Activated naive CD8-positive, alpha-beta T cell treated with anti-CD3 and anti-CD28 coated beads, Interleukin-2, amount 50 U/mL, for 16 hours (primary cell): ENCODE measurements at regions not wholly inside any gene's neighbourhood (a gene's known extent, or its start where the extent isn't known, plus 50 kb on each side); places are given as distances from the start of the nearest gene placed in this dataset.

ENCODE experiments used
- DNase-seq: peaks from one replicate; pipeline ENCODE4 v3.0.0-alpha.2; 2020; ENCODE audit warnings: low read depth, low spot score

GRCh38 chr5:15209053-15209762 is 290.8 kb upstream of the FBXL7 start:
- DNase-seq: no peak

GRCh38 chr5:15206133-15206532 is 293.8 kb upstream of the FBXL7 start:
- no peak for DNase-seq

GRCh38 chr5:15203376-15203775 is 296.6 kb upstream of the FBXL7 start:
- no peak for DNase-seq

GRCh38 chr5:15191012-15191411 is 309.0 kb upstream of the FBXL7 start:
- no peak for DNase-seq

GRCh38 chr5:15183520-15183919 is 311.9 kb upstream of the ANKH start:
- no peak for DNase-seq

- no peak for DNase-seq
These were observed 298.6 kb upstream of the ANKH start for GRCh38 chr5:15170173-15170572.

- no peak for DNase-seq
These were observed 296.8 kb upstream of the ANKH start for GRCh38 chr5:15168358-15168757.

GRCh38 chr5:15160091-15160490 is 288.5 kb upstream of the ANKH start:
- DNase-seq: no peak

GRCh38 chr5:15159606-15160005 is 288.0 kb upstream of the ANKH start:
- no peak for DNase-seq

GRCh38 chr5:15142458-15142857 is 270.9 kb upstream of the ANKH start:
- no peak for DNase-seq

- no peak for DNase-seq
These were observed 265.8 kb upstream of the ANKH start for GRCh38 chr5:15137414-15137813.

- no peak for DNase-seq
These were observed 264.1 kb upstream of the ANKH start for GRCh38 chr5:15135661-15136060.

GRCh38 chr5:15133456-15133965 is 261.9 kb upstream of the ANKH start:
- DNase-seq: no peak

GRCh38 chr5:15132816-15133405 is 261.3 kb upstream of the ANKH start:
- no peak for DNase-seq

GRCh38 chr5:15131909-15132308 is 260.3 kb upstream of the ANKH start:
- no peak for DNase-seq

- no peak for DNase-seq
These were observed 253.4 kb upstream of the ANKH start for GRCh38 chr5:15124871-15125568.

- no peak for DNase-seq
These were observed 252.9 kb upstream of the ANKH start for GRCh38 chr5:15124461-15124860.

- DNase-seq: no peak
These were observed 246.1 kb upstream of the ANKH start for GRCh38 chr5:15117688-15118087.

GRCh38 chr5:15116996-15117395 is 245.4 kb upstream of the ANKH start:
- no peak for DNase-seq

- no peak for DNase-seq
These were observed 235.1 kb upstream of the ANKH start for GRCh38 chr5:15106530-15107283.

GRCh38 chr5:15105799-15106393 is 234.3 kb upstream of the ANKH start:
- DNase-seq: no peak

GRCh38 chr5:15103864-15104263 is 232.3 kb upstream of the ANKH start:
- no peak for DNase-seq
